RWPE2 (cell line): ENCODE measurements at regions not wholly inside any gene's neighbourhood (a gene's known extent, or its start where the extent isn't known, plus 50 kb on each side); places are given as distances from the start of the nearest gene placed in this dataset.
A peak's percentile ranks its signal among the peaks of the same experiment; 100 is the strongest.

Experiments used
- ATAC-seq: fragments of 200-7000 bp; cut with Tn5 transposase; 3 replicates; pipeline ENCODE4 v1.9.1; 2021; ENCODE audit warnings: low read depth
- DNase-seq: peaks from one replicate; pipeline ENCODE4 v3.0.0-alpha.2; 2020; ENCODE audit warnings: low spot score
- H3K27ac ChIP-seq: fragments of 450-650 bp; 2 replicates; pipeline ENCODE4 v1.5.1; 2017; ENCODE audit warnings: mild to moderate bottlenecking; ENCODE audit not compliant: poor library complexity, severe bottlenecking
- H3K27me3 ChIP-seq: fragments of 250-450 bp; sonication (Bioruptor Pico); 2 replicates; pipeline ENCODE4 v1.5.1; 2021; ENCODE audit warnings: mild to moderate bottlenecking, moderate library complexity; ENCODE audit not compliant: insufficient read depth, poor library complexity, severe bottlenecking
- H3K36me3 ChIP-seq: fragments of 250-450 bp; sonication (Bioruptor Pico); 2 replicates; pipeline ENCODE4 v1.5.1; 2020; ENCODE audit warnings: low read depth, mild to moderate bottlenecking, moderate library complexity
- H3K4me1 ChIP-seq: fragments of 250-450 bp; sonication (Bioruptor Pico); 2 replicates; pipeline ENCODE4 v1.5.1; 2021; ENCODE audit warnings: mild to moderate bottlenecking, moderate library complexity; ENCODE audit not compliant: insufficient read depth, poor library complexity, severe bottlenecking
- H3K4me3 ChIP-seq: fragments of 250-450 bp; sonication (Bioruptor Pico); 2 replicates; pipeline ENCODE4 v1.5.1; 2021; ENCODE audit warnings: mild to moderate bottlenecking, moderate library complexity; ENCODE audit not compliant: severe bottlenecking
- H3K9me3 ChIP-seq: fragments of 250-450 bp; sonication (Bioruptor Pico); 2 replicates; pipeline ENCODE4 v1.5.1; 2021; ENCODE audit warnings: mild to moderate bottlenecking, moderate library complexity; ENCODE audit not compliant: severe bottlenecking
- CTCF ChIP-seq: fragments of 450-650 bp; IDR thresholded peaks from one replicate; pipeline ENCODE4 v1.5.1; 2017; ENCODE audit warnings: mild to moderate bottlenecking, moderate library complexity; ENCODE audit not compliant: poor library complexity, severe bottlenecking

DNA sequence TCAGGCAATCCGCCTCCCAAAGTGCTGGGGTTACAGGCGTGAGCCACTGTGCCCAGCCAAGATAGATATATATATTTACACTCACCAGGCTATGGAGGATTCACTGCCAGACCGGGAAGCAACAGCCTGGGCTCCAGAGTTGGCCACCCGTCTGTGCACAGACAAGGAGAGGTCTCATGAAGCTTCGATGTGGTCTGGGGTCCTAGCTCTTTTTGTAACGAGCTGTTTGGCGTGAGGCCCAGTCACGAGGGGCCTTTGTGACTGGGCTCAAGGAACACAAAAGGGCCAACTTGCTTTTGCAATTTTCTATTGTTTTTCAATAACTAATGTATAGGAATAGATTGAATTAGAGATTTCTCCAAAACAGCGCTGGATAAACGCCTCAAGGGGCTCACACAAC lies 77.6 kb upstream of the EIF5 start:
- TF ChIP-seq CTCF, result no peak
- peak overlapping the region; percentile 42 for H3K27ac ChIP-seq

DNA sequence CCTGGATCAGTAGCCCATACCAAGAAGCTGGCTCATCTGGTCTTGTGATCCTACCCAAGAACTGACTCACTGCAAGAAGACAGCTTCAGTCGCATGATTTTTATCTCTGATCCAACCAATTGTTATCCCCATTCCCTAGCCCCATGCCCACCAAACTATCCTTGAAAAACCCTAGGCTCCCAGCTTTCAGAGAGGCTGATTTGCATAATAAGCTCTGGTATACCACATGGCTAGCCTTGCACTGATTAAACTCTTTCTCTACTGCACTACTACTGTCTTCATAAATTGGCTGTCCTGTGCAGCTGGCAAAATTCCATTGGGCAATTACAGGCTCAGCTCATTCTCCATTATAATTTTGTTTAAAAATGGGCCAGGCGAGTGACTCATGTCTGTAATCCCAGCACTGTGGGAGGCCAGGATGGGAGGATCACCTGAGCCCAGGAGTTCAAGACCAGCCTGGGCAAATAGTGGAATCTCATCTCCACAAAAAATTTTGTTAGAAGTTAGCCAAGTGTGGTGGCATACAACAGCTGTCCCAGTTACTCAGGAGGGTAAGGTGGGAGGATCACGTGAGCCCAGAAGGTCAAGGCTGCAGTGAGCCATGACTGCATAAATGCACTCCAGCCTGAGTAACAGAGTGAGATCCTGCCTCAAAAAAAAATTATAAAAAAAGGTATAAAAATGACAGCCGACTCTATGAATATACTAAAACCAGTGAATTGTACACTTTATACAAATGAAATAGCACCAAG lies 76.7 kb upstream of the EIF5 start:
- no peaks in the 10 kb centered on the region for H3K27me3 ChIP-seq
- peak overlapping the region; percentile 42 for H3K27ac ChIP-seq
- ATAC-seq, result peak; percentile 44

More for the DNA sequence above, 77.6 kb upstream of the EIF5 start:
- Histone ChIP-seq H3K27me3 (no peaks in the 10 kb centered on the region), H3K4me1 (peaks cover 25% of the 10 kb centered on the region), H3K36me3 (no peaks in the 10 kb centered on the region), H3K9me3 (peaks cover 4% of the 10 kb centered on the region), H3K4me3 (no peak overlapping the region)
- ATAC-seq (no peak), DNase-seq (peak; percentile 35)

GRCh38 chr14:103258211-103258610 lies 75.8 kb upstream of the EIF5 start:
- Histone ChIP-seq H3K9me3 (no peaks in the 10 kb centered on the region), H3K4me1 (peaks cover 22% of the 10 kb centered on the region), H3K4me3 (no peak overlapping the region), H3K27ac (no peak overlapping the region), H3K36me3 (no peaks in the 10 kb centered on the region), H3K27me3 (no peaks in the 10 kb centered on the region)
- TF ChIP-seq CTCF, result no peak
- ATAC-seq (no peak), DNase-seq (peak; percentile 51)

More for the DNA sequence above, 76.7 kb upstream of the EIF5 start:
- no peaks in the 10 kb centered on the region for H3K36me3 ChIP-seq
- peak; percentile 33 for DNase-seq
- H3K4me1 ChIP-seq, result peaks cover 25% of the 10 kb centered on the region
- no peak overlapping the region for H3K4me3 ChIP-seq
- no peak for TF ChIP-seq CTCF
- H3K9me3 ChIP-seq, result no peaks in the 10 kb centered on the region

DNA sequence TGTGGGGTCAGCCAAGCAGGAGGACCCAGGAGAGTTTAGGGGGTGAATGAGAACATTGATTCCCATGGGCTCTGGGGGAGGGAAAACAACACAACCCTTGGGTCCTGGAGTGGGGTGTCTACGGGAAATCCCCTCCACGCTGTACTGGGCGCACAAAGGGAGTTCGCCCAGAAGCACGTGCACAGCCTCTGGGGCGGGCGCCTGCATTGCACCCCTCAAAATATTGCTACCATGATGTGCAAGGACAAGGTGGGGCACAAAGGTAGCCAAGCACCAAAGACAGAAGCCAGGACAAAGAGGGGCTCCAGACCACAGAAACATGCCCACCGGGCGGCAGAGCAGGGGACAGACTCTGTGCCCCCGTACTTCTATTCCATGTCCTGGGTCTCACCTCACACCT lies 74.9 kb upstream of the EIF5 start:
- ATAC-seq (no peak), DNase-seq (peak; percentile 24)
- Histone ChIP-seq H3K36me3 (no peaks in the 10 kb centered on the region), H3K27ac (no peak overlapping the region), H3K4me1 (peaks cover 15% of the 10 kb centered on the region), H3K9me3 (no peaks in the 10 kb centered on the region), H3K4me3 (no peak overlapping the region), H3K27me3 (no peaks in the 10 kb centered on the region)
- no peak for TF ChIP-seq CTCF
